Endothelial cell (in vitro differentiated cells): ENCODE measurements at regions not wholly inside any gene's neighbourhood (a gene's known extent, or its start where the extent isn't known, plus 50 kb on each side); places are given as distances from the start of the nearest gene placed in this dataset.

Source experiments
- DNase-seq: peaks from one replicate; pipeline ENCODE4 v3.0.0; 2021; ENCODE audit warnings: low spot score
- H3K27ac Mint-ChIP-seq: one replicate; pipeline ENCODE4 v1.8.0; 2021; ENCODE audit warnings: mixed read lengths, inconsistent platforms; ENCODE audit not compliant: unreplicated experiment
- H3K27me3 Mint-ChIP-seq: one replicate; pipeline ENCODE4 v1.8.0; 2021; ENCODE audit warnings: mild to moderate bottlenecking, moderate library complexity, mixed read lengths, inconsistent platforms; ENCODE audit not compliant: unreplicated experiment
- H3K36me3 Mint-ChIP-seq: one replicate; pipeline ENCODE4 v1.8.0; 2021; ENCODE audit warnings: mild to moderate bottlenecking, low read depth, mixed read lengths, inconsistent platforms; ENCODE audit not compliant: unreplicated experiment
- H3K4me1 Mint-ChIP-seq: one replicate; pipeline ENCODE4 v1.8.0; 2021; ENCODE audit warnings: mild to moderate bottlenecking, mixed read lengths, inconsistent platforms; ENCODE audit not compliant: unreplicated experiment
- H3K4me3 Mint-ChIP-seq: one replicate; pipeline ENCODE4 v1.8.0; 2021; ENCODE audit warnings: mild to moderate bottlenecking, mixed read lengths, inconsistent platforms; ENCODE audit not compliant: unreplicated experiment
- H3K9me3 Mint-ChIP-seq: one replicate; pipeline ENCODE4 v1.8.0; 2021; ENCODE audit warnings: mixed read lengths, inconsistent platforms; ENCODE audit not compliant: unreplicated experiment
- CTCF ChIP-seq: fragments of 200-600 bp; sonication (generic); IDR thresholded peaks from one replicate; pipeline ENCODE4 v1.5.0; 2021; ENCODE audit warnings: antibody characterized with exemption; ENCODE audit not compliant: unreplicated experiment

- no peaks in the 10 kb centered on the region for H3K27me3 Mint-ChIP-seq
- H3K36me3 Mint-ChIP-seq, result no peaks in the 10 kb centered on the region
- TF ChIP-seq CTCF, result no peak
- no peaks in the 10 kb centered on the region for H3K4me1 Mint-ChIP-seq
- no peaks in the 10 kb centered on the region for H3K9me3 Mint-ChIP-seq
- no peak overlapping the region for H3K4me3 Mint-ChIP-seq
- no peak for DNase-seq
- no peak overlapping the region for H3K27ac Mint-ChIP-seq
Measured at GRCh38 chr6:50975216-50975615, 156.5 kb downstream of the TFAP2B start.

GRCh38 chr6:50976907-50977306 is 158.2 kb downstream of the TFAP2B start:
- H3K27ac Mint-ChIP-seq, result no peak overlapping the region
- H3K36me3 Mint-ChIP-seq, result no peaks in the 10 kb centered on the region
- no peak for TF ChIP-seq CTCF
- H3K27me3 Mint-ChIP-seq, result no peaks in the 10 kb centered on the region
- no peaks in the 10 kb centered on the region for H3K4me1 Mint-ChIP-seq
- no peaks in the 10 kb centered on the region for H3K9me3 Mint-ChIP-seq
- DNase-seq, result no peak
- H3K4me3 Mint-ChIP-seq, result no peak overlapping the region

- Mint-ChIP-seq H3K27me3 (no peaks in the 10 kb centered on the region), H3K27ac (no peak overlapping the region), H3K4me1 (no peaks in the 10 kb centered on the region), H3K9me3 (no peaks in the 10 kb centered on the region), H3K4me3 (no peak overlapping the region), H3K36me3 (no peaks in the 10 kb centered on the region)
- no peak for DNase-seq
- no peak for TF ChIP-seq CTCF
Measured at GRCh38 chr6:50977796-50978195, 159.1 kb downstream of the TFAP2B start.

- no peak for TF ChIP-seq CTCF
- H3K9me3 Mint-ChIP-seq, result no peaks in the 10 kb centered on the region
- no peaks in the 10 kb centered on the region for H3K4me1 Mint-ChIP-seq
Measured at GRCh38 chr6:50978380-50979170, 159.9 kb downstream of the TFAP2B start.

GRCh38 chr6:50979171-50979525 is 160.5 kb downstream of the TFAP2B start:
- H3K36me3 Mint-ChIP-seq, result no peaks in the 10 kb centered on the region

More at GRCh38 chr6:50978380-50979170, 159.9 kb downstream of the TFAP2B start:
- no peaks in the 10 kb centered on the region for H3K36me3 Mint-ChIP-seq
- no peak for DNase-seq
- no peaks in the 10 kb centered on the region for H3K27me3 Mint-ChIP-seq
- H3K27ac Mint-ChIP-seq, result no peak overlapping the region
- H3K4me3 Mint-ChIP-seq, result no peak overlapping the region

More at GRCh38 chr6:50979171-50979525, 160.5 kb downstream of the TFAP2B start:
- H3K9me3 Mint-ChIP-seq, result no peaks in the 10 kb centered on the region
- no peak overlapping the region for H3K27ac Mint-ChIP-seq
- no peak for DNase-seq
- H3K27me3 Mint-ChIP-seq, result no peaks in the 10 kb centered on the region
- no peak for TF ChIP-seq CTCF
- no peaks in the 10 kb centered on the region for H3K4me1 Mint-ChIP-seq
- H3K4me3 Mint-ChIP-seq, result no peak overlapping the region
